ENCODE measurements at regions not wholly inside any gene's neighbourhood (a gene's known extent, or its start where the extent isn't known, plus 50 kb on each side); places are given as distances from the start of the nearest gene placed in this dataset.
A peak's percentile ranks its signal among the peaks of the same experiment; 100 is the strongest.
"Not testable (repeated sequence)": the region's sequence is repeated elsewhere in the genome, so short reads cannot be mapped to it uniquely, and the experiment has no call there.

DNA sequence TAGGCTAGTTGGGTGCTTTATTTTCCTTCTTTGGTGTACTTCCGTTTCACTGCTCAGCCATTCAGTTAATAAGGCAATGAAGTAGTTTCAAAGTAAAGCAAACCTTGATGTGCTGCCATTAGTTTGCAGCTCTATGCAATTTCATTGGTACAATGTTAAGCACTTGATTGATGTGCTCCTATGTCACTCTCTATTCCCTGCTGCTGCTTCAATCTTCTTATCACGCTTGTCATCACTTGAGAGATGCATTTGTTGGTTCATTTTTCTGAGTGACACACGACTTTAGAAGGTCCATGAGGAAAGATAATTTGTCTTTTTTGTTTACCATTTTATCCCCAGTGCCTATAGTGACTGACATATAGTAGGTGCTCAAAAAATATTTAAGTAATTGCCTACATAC lies 871.0 kb upstream of the PABPC4L start:
- DNase-seq, result no peak

DNA sequence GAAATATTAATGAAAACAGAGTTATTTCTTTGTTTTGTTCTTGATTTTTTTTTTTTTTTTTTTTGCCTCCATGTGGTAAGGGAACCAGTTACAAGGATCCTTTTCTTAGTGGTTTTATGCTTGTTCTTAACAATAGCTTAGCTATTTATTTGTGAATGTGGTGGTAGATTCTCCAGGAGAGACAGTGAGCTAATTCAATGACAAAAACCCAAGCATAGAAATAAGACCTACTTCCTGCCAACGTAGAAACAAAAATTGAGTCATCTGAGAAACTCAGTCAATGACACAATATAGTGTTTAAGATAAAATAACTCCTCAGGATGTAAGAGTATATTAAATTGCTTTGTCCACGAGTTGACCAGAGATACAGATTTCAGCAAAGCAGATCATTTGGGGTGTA lies 863.8 kb upstream of the PABPC4L start:
- no peak for DNase-seq

- no peak for DNase-seq
Observed at GRCh38 chr4:135050086-135050717, 848.6 kb upstream of the PABPC4L start.

- no peak for DNase-seq
Observed at GRCh38 chr4:135032670-135033069, 831.1 kb upstream of the PABPC4L start.

GRCh38 chr4:135015771-135016170 lies 814.2 kb upstream of the PABPC4L start:
- no peak for DNase-seq

GRCh38 chr4:135007400-135007799 lies 805.8 kb upstream of the PABPC4L start:
- DNase-seq, result no peak

- no peak for DNase-seq
Observed at GRCh38 chr4:134999169-134999568, 797.6 kb upstream of the PABPC4L start.

- no peak for DNase-seq
Observed at GRCh38 chr4:134961963-134962362, 760.4 kb upstream of the PABPC4L start.

GRCh38 chr4:134958862-134959261 lies 757.3 kb upstream of the PABPC4L start:
- no peak for DNase-seq

GRCh38 chr4:134955059-134955458 lies 753.5 kb upstream of the PABPC4L start:
- DNase-seq, result no peak

DNA sequence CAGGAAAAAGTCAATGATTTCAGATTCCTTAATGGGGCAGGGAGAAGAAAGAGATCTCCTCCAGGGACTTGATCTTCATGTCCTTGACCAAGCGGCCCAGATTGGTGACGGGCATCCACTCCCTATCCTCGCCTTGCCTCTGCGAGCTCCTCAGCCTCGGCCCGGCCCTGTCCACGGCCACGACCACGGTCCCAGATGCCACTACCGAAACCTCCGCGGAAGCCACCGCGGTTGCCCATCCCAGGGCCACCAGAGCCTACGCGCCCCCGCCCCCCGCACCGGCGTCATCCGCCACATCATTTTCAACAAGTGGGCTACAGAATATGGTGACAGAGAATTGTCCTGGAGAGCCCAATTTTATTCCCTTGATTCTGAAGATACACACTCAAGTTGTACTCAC lies 751.2 kb upstream of the PABPC4L start:
- DNase-seq, result no peak

- DNase-seq, result no peak
Observed at GRCh38 chr4:134952305-134952704, 750.7 kb upstream of the PABPC4L start.

- no peak for DNase-seq
Observed at GRCh38 chr4:134948110-134948642, 746.6 kb upstream of the PABPC4L start.

GRCh38 chr4:134944115-134944514 lies 742.5 kb upstream of the PABPC4L start:
- no peak for DNase-seq

DNA sequence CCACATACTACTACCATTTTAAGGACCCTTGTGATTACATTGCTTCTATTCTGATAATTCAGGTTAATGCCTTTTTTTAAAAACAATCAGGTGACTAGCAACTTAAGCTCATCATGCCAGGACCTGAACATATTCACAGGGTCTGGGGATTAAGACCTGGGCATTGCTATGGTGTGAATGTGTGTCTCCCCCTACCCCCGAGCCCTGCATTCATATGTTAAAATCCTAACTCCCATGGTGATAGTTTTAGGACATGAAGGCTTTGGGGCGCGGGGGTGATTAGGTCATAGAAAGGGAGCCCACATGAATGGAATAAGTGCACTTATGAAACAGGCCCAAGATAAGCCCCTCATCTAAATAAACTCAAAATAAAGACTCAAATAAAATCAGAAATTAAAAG lies 734.4 kb upstream of the PABPC4L start:
- no peak for DNase-seq

GRCh38 chr4:134935320-134935719 lies 733.7 kb upstream of the PABPC4L start:
- peak in 3 of 51 donors; percentile 2 to 10 (median 3) for DNase-seq

DNA sequence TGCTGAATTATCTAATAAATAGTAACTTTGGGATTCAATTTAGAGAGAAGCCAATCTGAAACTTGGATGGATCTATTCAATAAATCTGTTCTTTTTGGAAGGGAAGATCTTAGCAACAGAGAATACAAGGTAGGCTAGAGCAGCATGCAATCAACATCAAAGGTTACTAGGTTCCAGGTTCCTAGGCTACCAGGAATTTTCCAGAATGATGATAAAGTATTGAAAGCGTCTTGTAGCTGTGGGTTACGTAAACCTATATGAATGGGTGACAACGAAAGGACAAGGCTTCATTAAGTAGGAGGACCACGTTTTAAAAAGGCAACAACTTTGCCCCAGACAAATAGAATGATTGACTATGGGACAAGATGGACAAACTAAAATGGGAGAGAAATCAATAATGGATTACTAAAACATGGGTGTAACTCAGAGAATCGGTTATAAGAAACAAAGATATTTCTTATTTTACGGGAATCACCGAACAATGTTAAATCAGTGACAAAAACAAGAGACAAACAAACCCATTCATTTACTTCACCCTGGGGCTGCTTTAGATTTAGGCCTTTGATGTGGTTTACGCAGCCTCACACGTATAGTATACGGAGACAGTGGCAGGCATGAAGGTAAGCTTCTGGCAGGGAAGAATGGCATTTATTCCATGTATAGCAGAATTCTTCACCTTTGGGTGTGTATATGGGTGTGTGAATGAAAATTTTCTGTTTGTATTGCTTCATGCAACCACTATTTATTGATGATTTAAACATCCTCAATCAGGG lies 732.6 kb upstream of the PABPC4L start:
- DNase-seq, result no peak

GRCh38 chr4:134915355-134915754 lies 713.8 kb upstream of the PABPC4L start:
- DNase-seq, result no peak

DNA sequence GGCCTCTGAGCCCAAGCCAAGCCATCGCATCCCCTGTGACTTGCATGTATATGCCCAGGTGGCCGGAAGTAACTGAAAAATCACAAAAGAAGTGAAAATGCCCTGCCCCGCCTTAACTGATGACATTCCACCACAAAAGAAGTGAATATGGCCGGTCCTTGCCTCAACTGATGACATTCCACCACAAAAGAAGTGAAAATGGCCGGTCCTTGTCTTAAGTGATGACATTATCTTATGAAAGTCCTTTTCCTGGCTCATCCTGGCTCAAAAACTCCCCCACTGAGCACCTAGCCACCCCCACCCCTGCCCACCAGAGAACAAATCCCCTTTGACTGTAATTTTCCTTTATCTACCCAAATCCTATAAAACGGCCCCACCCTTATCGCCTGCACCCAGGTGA lies 712.7 kb upstream of the PABPC4L start:
- not testable (repeated sequence) for DNase-seq

- DNase-seq, result no peak
Observed at GRCh38 chr4:134911941-134912340, 710.4 kb upstream of the PABPC4L start.

DNA sequence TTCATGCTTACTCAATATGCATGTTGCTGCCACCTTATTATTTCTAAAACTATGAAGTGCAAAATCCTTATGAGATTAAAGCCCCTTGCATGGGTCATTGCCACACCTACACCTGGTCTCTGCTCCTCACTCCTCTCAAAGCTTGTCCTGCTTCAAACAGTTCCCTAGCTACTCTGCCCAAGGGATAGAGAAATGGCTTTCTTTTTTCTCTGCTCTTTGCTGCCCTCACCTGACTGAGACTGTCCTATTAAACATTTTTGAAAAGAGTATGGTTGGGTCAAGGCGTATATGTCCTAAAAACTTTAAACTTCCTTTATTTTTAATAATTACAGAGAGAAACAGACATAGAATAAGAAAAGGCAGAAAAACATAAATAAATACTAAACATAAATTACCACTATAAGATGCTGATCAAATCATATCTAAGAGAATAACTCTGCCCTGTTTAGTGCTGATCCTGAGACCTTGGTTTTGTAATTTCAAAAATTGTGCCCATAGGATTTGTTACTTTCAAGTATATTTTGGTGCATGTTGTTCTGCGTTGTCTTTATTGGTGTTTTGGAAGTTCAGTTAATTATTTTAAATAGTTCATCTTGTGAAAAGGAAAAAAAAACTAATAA lies 704.9 kb upstream of the PABPC4L start:
- DNase-seq, result peak in 2 of 51 donors; percentile 0

GRCh38 chr4:134905061-134905460 lies 703.5 kb upstream of the PABPC4L start:
- no peak for DNase-seq

DNA sequence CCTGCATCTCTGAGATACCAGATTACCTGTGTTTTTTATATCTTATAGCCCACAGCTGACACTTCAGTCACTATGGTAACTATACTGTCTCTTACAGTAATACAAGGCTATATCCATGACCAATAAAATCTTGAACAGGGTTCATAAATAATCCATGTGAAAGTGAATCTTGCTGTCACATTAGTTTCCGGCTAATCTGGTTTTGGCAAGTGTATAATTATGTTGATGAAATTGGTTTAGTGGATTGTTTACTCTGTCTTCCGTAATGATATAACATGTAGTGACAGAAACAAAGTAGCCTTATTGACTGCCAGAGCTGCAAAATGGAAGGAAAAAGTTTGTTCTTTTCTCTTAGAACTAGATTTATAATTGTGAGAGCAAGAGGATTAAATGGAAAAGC lies 686.6 kb upstream of the PABPC4L start:
- DNase-seq, result no peak
